ENCODE measurements at regions not wholly inside any gene's neighbourhood (a gene's known extent, or its start where the extent isn't known, plus 50 kb on each side); places are given as distances from the start of the nearest gene placed in this dataset.

- H3K4me1 ChIP-seq, result no peaks in the 10 kb centered on the region
- H3K27ac ChIP-seq, result no peak overlapping the region
- no peaks in the 10 kb centered on the region for H3K9me3 ChIP-seq
- no peaks in the 10 kb centered on the region for H3K36me3 ChIP-seq
- H3K4me3 ChIP-seq, result no peak overlapping the region
- TF ChIP-seq POLR2A (IDR thresholded peaks at IDR 0.05) (no peak), CTCF (IDR thresholded peaks at IDR 0.05) (no peak)
- no peaks in the 10 kb centered on the region for H3K27me3 ChIP-seq
- no peak for DNase-seq
These were observed 76.9 kb upstream of the FAM9B start for GRCh38 chrX:9110808-9111207.

- Histone ChIP-seq H3K4me1 (no peaks in the 10 kb centered on the region), H3K36me3 (no peaks in the 10 kb centered on the region), H3K27ac (no peak overlapping the region), H3K27me3 (no peaks in the 10 kb centered on the region), H3K4me3 (no peak overlapping the region), H3K9me3 (no peaks in the 10 kb centered on the region)
- TF ChIP-seq CTCF (IDR thresholded peaks at IDR 0.05), result no peak
- no peak for TF ChIP-seq POLR2A (IDR thresholded peaks at IDR 0.05)
- DNase-seq, result no peak
These were observed 80.3 kb upstream of the FAM9B start for GRCh38 chrX:9114245-9114644.

- Histone ChIP-seq H3K36me3 (no peaks in the 10 kb centered on the region), H3K4me3 (no peak overlapping the region), H3K9me3 (no peaks in the 10 kb centered on the region), H3K4me1 (no peaks in the 10 kb centered on the region), H3K27me3 (no peaks in the 10 kb centered on the region), H3K27ac (no peak overlapping the region)
- no peak for DNase-seq
- TF ChIP-seq CTCF (IDR thresholded peaks at IDR 0.05) (no peak), POLR2A (IDR thresholded peaks at IDR 0.05) (no peak)
These were observed 83.9 kb upstream of the FAM9B start for GRCh38 chrX:9117851-9118250.

- no peaks in the 10 kb centered on the region for H3K36me3 ChIP-seq
- no peaks in the 10 kb centered on the region for H3K9me3 ChIP-seq
- no peaks in the 10 kb centered on the region for H3K27me3 ChIP-seq
- no peaks in the 10 kb centered on the region for H3K4me1 ChIP-seq
- TF ChIP-seq CTCF (IDR thresholded peaks at IDR 0.05), result no peak
- no peak for TF ChIP-seq POLR2A (IDR thresholded peaks at IDR 0.05)
- no peak overlapping the region for H3K27ac ChIP-seq
- no peak overlapping the region for H3K4me3 ChIP-seq
- no peak for DNase-seq
These were observed 88.8 kb upstream of the FAM9B start for GRCh38 chrX:9122519-9123245.

- H3K4me1 ChIP-seq, result no peaks in the 10 kb centered on the region
- H3K27ac ChIP-seq, result no peak overlapping the region
- no peak overlapping the region for H3K4me3 ChIP-seq
- no peaks in the 10 kb centered on the region for H3K27me3 ChIP-seq
- H3K36me3 ChIP-seq, result no peaks in the 10 kb centered on the region
- no peak for DNase-seq
- no peaks in the 10 kb centered on the region for H3K9me3 ChIP-seq
- TF ChIP-seq CTCF (IDR thresholded peaks at IDR 0.05), result no peak
- TF ChIP-seq POLR2A (IDR thresholded peaks at IDR 0.05), result no peak
These were observed 94.1 kb upstream of the FAM9B start for GRCh38 chrX:9127986-9128385.

- no peaks in the 10 kb centered on the region for H3K4me1 ChIP-seq
These were observed 96.1 kb upstream of the FAM9B start for GRCh38 chrX:9130031-9130430.

More at GRCh38 chrX:9130031-9130430, 96.1 kb upstream of the FAM9B start:
- no peak for TF ChIP-seq POLR2A (IDR thresholded peaks at IDR 0.05)
- TF ChIP-seq CTCF (IDR thresholded peaks at IDR 0.05), result no peak
- Histone ChIP-seq H3K9me3 (no peaks in the 10 kb centered on the region), H3K27ac (no peak overlapping the region), H3K4me3 (no peak overlapping the region), H3K36me3 (no peaks in the 10 kb centered on the region), H3K27me3 (no peaks in the 10 kb centered on the region)
- DNase-seq, result no peak
